Ovary (tissue), 3 donors: ENCODE measurements at regions not wholly inside any gene's neighbourhood (a gene's known extent, or its start where the extent isn't known, plus 50 kb on each side); places are given as distances from the start of the nearest gene placed in this dataset.

Source experiments
- CTCF ChIP-seq, 3 donors: fragments of 450-650 bp in 2 of 3; fragments of 200-600 bp in 1 of 3; IDR thresholded peaks; one replicate each; pipeline versions ENCODE4 v1.5.1 to v1.8.0; 2016 to 2022; ENCODE audit warnings: antibody characterized with exemption in 3 of 3, mild to moderate bottlenecking in 1 of 3
- EP300 ChIP-seq: sonication (generic); formaldehyde crosslinking; IDR thresholded peaks from one replicate; pipeline ENCODE4 v1.6.1; 2017; ENCODE audit warnings: antibody characterized with exemption
- POLR2A ChIP-seq: fragments of 450-650 bp; IDR thresholded peaks from one replicate; pipeline ENCODE4 v1.6.1; 2017; ENCODE audit warnings: antibody characterized with exemption, mild to moderate bottlenecking, moderate library complexity
- donor health status: DM: no; HTN: no; CAD: no.

DNA sequence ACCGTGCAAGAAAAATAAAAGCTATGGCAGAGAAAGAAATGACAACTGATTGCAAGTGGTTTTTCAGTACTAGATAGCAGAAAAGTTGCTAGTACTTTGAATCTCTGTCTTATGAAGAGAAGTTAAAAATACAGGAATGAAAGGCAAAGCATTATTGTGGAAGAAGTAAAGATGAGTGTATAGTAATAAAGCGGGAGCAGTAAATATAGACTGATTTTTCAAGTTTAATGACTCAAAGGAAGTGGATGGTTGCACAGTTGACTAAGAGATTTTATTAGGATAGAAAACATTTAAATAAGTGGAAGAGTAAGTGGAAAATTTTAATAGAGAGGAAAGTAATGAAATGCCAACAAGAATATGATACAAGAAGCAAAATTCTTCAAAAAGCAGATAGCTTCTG is 1076.1 kb upstream of the CADM2 start:
- TF ChIP-seq CTCF (IDR thresholded peaks at IDR 0.05) (no peak), EP300 (no peak), POLR2A (no peak)
